SW 1271 (cell line): ENCODE measurements at regions not wholly inside any gene's neighbourhood (a gene's known extent, or its start where the extent isn't known, plus 50 kb on each side); places are given as distances from the start of the nearest gene placed in this dataset.
"Not testable (repeated sequence)": the region's sequence is repeated elsewhere in the genome, so short reads cannot be mapped to it uniquely, and the experiment has no call there.

Source experiments
- DNase-seq, 2 experiments: peaks; one replicate each; lab custom pipeline; 2025; lab: John Stamatoyannopoulos, UW

DNA sequence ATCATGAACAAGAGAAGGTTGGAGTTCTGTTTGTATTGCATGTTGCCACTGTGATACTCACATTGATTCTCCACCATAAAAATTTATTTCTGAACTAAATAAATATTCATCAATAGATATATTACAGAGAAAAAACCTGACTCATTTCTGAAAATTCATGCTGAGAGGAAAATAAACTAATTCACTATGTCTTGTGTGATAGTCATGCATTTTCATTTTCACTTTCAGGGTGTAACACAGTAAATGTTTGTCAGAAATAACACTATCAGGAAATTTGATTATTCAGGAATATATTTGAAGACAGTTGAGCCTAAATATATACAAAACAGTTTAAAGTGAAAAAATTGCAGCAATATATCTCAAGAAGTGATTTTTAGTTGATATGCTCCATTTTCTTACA lies 335.2 kb downstream of the KCNJ3 start:
- DNase-seq = no peak

DNA sequence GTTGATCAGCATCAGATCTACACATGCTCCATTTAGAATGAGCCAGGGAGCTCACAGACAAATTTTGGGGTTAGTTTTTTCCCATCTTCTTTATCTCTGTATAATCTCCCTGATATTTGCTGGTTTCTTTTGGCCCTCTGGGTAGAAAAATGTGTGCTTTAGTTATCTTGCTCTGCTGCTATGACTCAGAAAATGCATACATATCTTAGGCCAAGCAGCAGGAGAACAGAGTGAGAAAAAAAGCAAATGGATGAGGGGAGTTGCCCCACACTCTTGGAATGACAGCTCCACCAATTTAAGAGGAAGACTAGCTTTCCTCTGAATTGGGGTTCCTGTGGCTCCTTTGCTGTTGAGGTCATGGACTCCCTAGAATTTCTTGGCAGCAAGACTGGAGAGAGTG lies 331.8 kb downstream of the KCNJ3 start:
- no peak for DNase-seq

- DNase-seq = no peak
Observed at GRCh38 chr2:155026651-155027174, 328.2 kb downstream of the KCNJ3 start.

DNA sequence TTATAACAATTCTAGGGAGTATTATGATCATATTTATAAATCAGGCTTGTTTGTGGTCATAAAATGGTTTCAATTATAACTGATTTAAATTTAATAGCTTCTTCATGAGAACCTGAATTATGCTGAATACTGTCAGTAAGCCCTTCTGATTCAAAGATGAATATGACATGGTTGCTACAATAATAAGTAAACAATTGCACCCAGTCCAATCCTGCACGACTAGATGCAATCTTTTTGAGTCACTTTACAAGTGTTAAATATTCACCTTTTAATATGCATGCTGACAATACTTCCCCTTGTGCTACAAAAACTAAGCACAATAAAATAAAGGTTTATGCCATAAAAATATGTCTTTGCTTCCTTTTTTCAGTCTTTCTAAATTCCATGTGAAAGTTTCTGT lies 325.2 kb downstream of the KCNJ3 start:
- DNase-seq = no peak

DNA sequence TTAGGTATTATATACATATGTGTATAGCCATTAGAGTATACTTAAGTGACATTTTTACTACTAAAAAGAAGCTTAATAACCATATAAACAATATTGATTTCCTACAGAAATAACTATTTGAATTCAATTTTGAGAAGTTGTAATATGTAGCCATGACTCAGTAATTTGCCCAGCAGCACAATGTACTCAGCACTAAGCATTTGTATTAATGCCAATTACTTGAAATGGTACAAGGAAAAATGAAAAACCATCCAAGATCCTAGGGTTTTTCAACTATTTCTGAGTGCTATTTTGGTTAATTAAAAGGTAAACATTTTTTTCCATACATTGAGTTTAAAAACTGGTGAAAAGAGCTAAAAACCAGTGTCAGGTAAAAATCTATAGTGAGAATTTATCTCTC lies 324.0 kb downstream of the KCNJ3 start:
- DNase-seq = no peak

DNA sequence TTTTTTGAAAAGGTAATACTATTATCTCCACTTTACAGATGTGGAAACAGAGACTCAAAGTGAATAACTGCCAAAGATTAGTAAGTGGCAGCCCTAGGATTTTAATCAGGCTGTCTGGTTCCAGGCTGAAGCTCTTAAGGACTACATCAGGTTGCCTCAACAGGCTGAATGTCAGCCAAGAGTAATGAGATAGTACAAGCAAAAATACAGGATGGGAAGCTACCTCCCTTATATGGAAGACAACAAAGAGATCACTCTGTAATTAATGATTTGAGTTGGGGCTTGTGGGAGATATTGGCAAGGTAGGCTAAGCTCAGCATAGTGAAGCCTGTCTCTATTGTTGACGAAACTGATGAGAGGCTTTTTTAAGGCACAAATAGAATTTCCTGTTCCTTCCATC lies 323.1 kb downstream of the KCNJ3 start:
- DNase-seq = no peak

GRCh38 chr2:155020246-155020645 lies 321.8 kb downstream of the KCNJ3 start:
- no peak for DNase-seq

DNA sequence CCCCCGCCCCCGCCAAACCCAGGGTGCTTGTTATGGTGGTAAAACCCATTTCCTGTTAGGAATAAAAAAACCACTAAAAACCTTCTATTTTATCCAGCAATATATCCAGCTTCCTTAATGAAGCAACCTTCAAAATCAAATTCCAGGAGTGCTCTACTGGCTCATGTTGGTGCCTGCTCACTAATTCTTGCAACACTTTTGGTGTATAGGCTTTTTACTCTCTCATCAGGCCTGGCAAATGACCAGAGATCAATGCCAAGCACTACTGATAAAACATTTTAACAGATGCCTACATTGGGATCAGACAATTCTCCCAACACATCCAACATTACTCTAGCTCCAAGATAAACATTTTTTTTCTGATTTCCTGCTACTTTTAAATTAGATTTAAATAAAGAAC lies 312.4 kb downstream of the KCNJ3 start:
- DNase-seq = no peak

DNA sequence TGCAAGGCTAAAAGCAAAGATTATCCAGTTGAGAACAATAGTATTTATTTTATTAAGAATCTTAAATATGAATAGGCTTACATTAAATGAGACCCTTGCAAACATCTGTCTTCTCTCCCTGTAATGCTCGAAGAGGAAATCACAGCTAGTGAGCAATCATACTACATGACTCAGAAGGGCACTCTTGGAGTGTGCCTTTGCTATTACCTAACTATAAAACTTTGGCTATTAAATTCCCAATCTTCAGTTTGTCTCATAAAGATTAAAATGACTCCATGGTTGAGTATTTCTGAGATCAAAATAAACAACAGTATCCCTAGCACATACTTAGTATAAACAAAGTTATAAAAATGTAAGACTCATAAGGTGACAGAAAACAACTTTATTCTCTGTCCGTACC lies 296.9 kb downstream of the KCNJ3 start:
- DNase-seq = no peak

- DNase-seq = no peak
Observed at GRCh38 chr2:154992826-154993225, 294.3 kb downstream of the KCNJ3 start.

DNA sequence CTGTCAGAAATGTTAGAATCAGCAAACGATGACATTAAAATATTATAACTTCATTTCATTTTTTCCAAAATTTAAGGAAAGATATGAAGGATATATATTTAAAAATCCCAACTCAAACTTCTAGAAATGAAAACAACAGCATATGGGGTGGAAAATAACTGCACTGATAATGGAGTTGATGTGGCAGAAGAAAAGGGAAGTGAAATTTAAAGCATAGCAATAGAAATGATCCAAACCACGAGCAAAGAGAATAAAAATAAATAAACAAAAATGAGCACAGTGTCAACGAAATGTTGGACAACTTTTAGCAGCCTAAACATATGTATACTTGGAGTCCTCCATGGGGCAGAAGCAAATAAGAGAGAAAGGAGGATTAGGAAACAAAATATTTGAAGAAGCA lies 280.2 kb downstream of the KCNJ3 start:
- DNase-seq = no peak

GRCh38 chr2:154978244-154978643 lies 279.7 kb downstream of the KCNJ3 start:
- no peak for DNase-seq

GRCh38 chr2:154974041-154974440 lies 275.5 kb downstream of the KCNJ3 start:
- DNase-seq = no peak

DNA sequence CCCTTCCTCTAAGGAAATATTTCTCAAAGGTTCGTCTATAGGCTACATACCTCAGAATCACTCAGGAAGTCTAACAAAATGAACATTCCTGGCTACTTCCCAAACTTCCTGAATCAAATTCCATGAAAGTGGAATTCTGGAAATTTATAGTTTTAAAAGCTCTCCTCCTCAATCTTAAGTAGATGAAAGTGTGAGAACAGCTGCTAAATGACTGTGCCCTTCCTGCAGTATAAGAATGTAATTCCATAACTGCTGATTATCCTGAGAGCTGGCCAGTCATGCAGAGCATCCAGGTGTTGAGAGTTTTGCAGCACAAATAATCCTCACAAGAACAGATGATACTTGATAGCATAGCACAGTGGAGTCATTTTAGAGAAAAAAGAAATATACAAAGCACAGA lies 265.0 kb downstream of the KCNJ3 start:
- DNase-seq = no peak

GRCh38 chr2:154961676-154962075 lies 263.2 kb downstream of the KCNJ3 start:
- no peak for DNase-seq

DNA sequence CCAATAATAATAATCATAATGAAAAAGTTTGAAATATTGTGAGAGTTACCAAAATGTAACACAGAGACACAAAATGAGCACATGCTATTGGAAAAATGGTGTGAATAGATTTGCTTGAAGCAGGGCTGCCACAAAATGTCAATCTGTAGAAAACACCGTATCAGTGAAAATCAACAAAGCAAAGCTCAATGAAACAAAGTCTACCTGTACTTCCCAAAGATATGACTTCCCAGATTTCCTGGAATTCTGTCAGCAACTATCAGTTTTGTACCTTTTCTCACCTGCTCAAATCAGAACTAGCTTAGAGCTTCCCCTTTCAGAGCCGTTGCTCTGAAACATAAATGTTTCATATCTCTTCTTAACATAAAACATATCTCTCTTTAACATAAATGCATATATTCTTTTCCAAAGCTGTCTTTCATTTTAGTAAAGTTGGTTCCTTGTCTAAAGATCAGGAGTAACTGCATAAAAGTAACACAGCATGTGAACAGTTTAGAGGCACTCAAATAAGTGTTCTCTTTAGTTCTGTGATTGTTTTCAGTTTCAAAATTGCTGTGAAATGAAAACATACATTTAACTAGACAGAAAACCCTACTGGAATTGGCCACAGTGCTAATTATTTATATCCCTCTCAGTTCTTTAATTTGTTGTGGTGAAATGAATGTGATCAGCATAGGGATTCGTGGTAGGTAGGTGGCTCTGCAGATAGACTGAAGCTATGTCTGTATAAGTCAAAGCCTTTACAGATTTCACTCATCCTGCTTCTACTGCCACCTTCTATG lies 262.5 kb downstream of the KCNJ3 start:
- no peak for DNase-seq

DNA sequence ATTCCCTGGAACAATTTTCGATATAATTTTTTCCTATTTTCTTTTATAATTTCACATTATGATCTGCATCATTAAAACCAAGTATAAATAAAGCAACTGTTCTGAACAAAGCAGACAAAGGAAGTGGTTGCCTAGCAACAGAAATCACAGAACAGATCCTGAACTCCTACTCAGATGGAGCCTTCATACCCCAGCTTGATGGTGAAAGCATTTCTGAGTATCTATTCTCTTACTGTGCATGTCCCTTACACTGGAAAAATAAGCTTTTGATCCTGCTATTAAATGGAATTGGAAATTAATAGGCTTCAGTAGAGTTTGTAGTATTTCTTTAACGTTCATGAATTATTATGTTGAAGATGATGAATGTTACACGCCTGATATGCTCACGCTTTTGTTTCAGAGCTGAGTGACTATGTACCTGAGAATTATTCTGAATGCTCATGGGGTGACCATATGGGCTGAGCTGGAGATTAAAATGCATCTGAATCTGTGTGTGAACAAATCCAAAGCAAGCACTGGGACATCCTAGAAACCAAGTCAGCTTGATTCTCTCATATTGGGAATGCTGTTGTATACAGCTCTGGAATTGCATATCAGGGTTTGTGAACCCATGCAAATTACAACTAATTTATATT lies 254.0 kb downstream of the KCNJ3 start:
- DNase-seq = no peak

GRCh38 chr2:154947416-154947815 lies 248.9 kb downstream of the KCNJ3 start:
- DNase-seq = not testable (repeated sequence)

DNA sequence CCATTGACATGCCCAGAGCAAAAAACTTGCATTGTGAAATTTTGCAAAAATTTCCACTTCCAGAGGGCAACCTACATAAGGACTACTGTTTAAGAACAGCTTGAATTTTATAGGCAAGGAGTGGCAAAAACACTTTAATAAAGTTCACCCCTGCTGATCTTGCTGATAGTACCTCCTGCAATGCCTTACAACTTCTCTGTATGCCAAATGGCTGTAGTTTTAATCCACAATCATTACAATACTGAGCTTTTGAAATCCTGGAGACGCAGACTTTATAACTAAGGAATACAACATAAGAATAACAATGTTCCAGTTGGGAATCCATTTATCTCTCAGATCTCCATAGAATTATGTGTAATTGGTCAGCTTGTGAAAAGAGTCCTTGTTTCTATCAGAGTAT lies 247.5 kb downstream of the KCNJ3 start:
- no peak for DNase-seq

DNA sequence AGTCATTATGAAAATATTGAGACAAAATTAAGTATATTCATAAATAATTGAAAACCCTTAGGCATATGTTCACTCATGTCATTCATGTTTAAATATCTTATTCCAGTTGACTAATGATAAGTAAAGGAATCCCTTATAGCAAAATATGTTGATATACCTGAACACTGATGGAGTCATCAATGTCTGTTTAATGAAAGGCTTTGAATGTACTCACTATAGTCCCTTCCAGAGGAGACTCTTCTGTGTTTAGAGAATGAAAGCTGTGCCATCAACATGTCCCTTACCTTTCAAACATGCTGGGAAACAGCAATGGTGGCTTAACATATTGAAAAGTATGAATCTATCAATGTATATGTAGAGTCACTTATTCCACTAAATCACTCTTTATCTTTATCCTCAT lies 242.9 kb downstream of the KCNJ3 start:
- no peak for DNase-seq

- DNase-seq = no peak
Observed at GRCh38 chr2:154934213-154934612, 235.7 kb downstream of the KCNJ3 start.

DNA sequence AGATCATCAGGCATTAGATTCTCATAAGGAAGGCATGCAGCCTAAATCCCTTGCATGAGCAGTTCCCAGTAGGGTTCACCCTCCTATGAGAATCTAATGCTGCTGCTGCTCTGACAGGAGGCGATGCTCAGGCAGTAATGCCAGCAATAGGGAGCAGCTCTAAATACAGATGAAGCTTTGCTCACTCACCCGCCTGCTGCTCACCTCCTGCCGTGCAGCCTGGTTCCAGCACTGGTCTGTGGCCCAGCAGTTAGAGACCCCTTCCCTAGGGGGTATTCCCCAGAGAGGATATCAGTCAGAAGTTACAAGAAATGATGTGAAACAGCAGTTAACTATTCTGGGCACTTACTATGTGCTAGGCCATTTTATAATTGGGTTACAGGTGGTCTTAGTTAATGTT lies 226.0 kb downstream of the KCNJ3 start:
- no peak for DNase-seq

DNA sequence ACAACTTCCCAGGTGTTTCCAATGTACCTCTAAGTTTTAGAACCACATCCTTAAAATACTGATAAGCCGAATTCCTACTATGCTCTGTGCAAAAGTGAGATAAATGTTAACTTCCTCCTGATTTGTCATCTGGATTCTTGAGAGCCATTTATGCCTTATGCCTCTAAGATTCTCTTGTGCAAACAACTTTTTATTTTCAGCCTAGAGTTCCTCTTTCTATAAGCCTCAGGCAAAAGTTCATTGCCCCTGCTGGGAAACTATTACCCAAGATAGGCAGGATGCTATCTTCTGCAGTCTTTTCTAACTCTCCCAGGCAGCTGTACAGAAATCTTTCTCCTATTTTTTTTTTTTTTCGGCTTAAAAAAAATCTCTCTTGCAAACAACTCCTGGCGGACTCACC lies 216.1 kb downstream of the KCNJ3 start:
- no peak for DNase-seq

DNA sequence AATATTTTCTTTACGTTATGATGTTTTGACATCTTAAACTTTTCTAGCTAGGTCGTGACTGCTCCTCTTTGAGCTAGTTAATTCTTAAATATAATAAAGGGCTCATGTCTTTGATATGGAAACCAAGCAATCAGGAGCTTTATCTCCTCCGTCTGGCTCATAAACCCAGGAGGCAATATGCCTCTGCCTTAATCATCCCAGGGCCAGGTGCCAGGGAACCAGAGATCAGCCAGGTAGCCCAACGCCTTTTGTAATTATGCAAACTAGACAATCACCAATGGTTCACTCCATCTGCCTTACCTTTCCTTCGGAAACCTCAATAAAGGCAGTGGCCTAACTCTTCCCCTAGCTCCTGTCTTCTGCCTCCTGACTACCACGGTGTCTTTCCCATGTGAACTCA lies 213.7 kb downstream of the KCNJ3 start:
- no peak for DNase-seq
